OCI-LY3 (cell line): ENCODE measurements at regions not wholly inside any gene's neighbourhood (a gene's known extent, or its start where the extent isn't known, plus 50 kb on each side); places are given as distances from the start of the nearest gene placed in this dataset.

Source experiments
- H2AFZ ChIP-seq: fragments of 200-600, 300-600 bp; shearing (Covaris generic); 2 replicates; pipeline ENCODE4 v1.6.0; 2014; ENCODE audit warnings: antibody characterized with exemption, low read depth, low read length
- H3K27ac ChIP-seq: fragments of 200-600, 300-600 bp; sonication (generic); 2 replicates; pipeline ENCODE4 v1.5.1; 2014; ENCODE audit warnings: mild to moderate bottlenecking, low read length, moderate library complexity, mixed read lengths
- H3K27me3 ChIP-seq: fragments of 200-600, 300-600 bp; sonication (generic); 2 replicates; pipeline ENCODE4 v1.6.1; 2014; ENCODE audit warnings: low read depth, low read length, mixed read lengths
- H3K36me3 ChIP-seq: fragments of 200-600, 300-600 bp; sonication (generic); replicated peaks from 2 replicates; pipeline ENCODE3; 2014; ENCODE audit warnings: low read depth, low read length, mixed read lengths
- H3K4me1 ChIP-seq: fragments of 300-600, 200-600 bp; sonication (generic); 2 replicates; pipeline ENCODE4 v1.6.1; 2014; ENCODE audit warnings: low read length, mixed read lengths
- H3K4me2 ChIP-seq: fragments of 200-600, 300-600 bp; sonication (generic); 2 replicates; pipeline ENCODE4 v1.6.1; 2014; ENCODE audit warnings: low read length, mixed read lengths
- H3K4me3 ChIP-seq: fragments of 300-600, 200-600 bp; sonication (generic); 2 replicates; pipeline ENCODE4 v1.5.1; 2014; ENCODE audit warnings: antibody characterized with exemption, mild to moderate bottlenecking, low read length, moderate library complexity
- H3K79me2 ChIP-seq: fragments of 300-600, 200-600 bp; shearing (Covaris generic); 2 replicates; pipeline ENCODE4 v1.6.1; 2014; ENCODE audit warnings: mild to moderate bottlenecking, low read length, mixed read lengths
- H3K9ac ChIP-seq: fragments of 300-600, 200-600 bp; shearing (Covaris generic); 2 replicates; pipeline ENCODE4 v1.6.0; 2014; ENCODE audit warnings: mild to moderate bottlenecking, low read length, moderate library complexity
- H3K9me3 ChIP-seq: fragments of 200-600, 300-600 bp; shearing (Covaris generic); 2 replicates; pipeline ENCODE4 v1.6.1; 2014; ENCODE audit warnings: low read length, mixed read lengths; ENCODE audit not compliant: insufficient read depth
- H4K20me1 ChIP-seq: fragments of 200-600, 300-600 bp; sonication (generic); 2 replicates; pipeline ENCODE4 v1.6.1; 2016; ENCODE audit warnings: low read length, mixed read lengths; ENCODE audit not compliant: insufficient read depth
- CTCF ChIP-seq: fragments of 200-600, 300-600 bp; sonication (generic); IDR thresholded peaks from 2 replicates; pipeline ENCODE4 v1.5.1; 2014; ENCODE audit warnings: antibody characterized with exemption, low read length, low read depth
- EZH2phosphoT487 ChIP-seq: fragments of 200-600 bp; shearing (Covaris generic); IDR thresholded peaks from 2 replicates; pipeline ENCODE4 v1.6.1; 2018; ENCODE audit warnings: antibody characterized with exemption, mixed run types, low read depth

GRCh38 chrY:8341000-8341399, 996.3 kb upstream of the TSPY4 start:
- H3K4me1 ChIP-seq = no peaks in the 10 kb centered on the region
- H3K4me3 ChIP-seq = no peak overlapping the region
- no peak overlapping the region for H2AFZ ChIP-seq
- H3K27me3 ChIP-seq = no peaks in the 10 kb centered on the region
- no peaks in the 10 kb centered on the region for H4K20me1 ChIP-seq
- TF ChIP-seq CTCF (no peak), EZH2phosphoT487 (no peak)
- no peak overlapping the region for H3K4me2 ChIP-seq
- H3K79me2 ChIP-seq = no peaks in the 10 kb centered on the region
- H3K27ac ChIP-seq = no peak overlapping the region
- H3K9me3 ChIP-seq = no peaks in the 10 kb centered on the region
- no peak overlapping the region for H3K9ac ChIP-seq
- H3K36me3 ChIP-seq = no peaks in the 10 kb centered on the region

GRCh38 chrY:8342173-8342572, 995.1 kb upstream of the TSPY4 start:
- Histone ChIP-seq H3K9ac (no peak overlapping the region), H2AFZ (no peak overlapping the region), H3K27ac (no peak overlapping the region), H3K27me3 (no peaks in the 10 kb centered on the region), H3K9me3 (no peaks in the 10 kb centered on the region), H3K36me3 (no peaks in the 10 kb centered on the region), H3K4me3 (no peak overlapping the region), H4K20me1 (no peaks in the 10 kb centered on the region), H3K4me2 (no peak overlapping the region), H3K79me2 (no peaks in the 10 kb centered on the region), H3K4me1 (no peaks in the 10 kb centered on the region)
- TF ChIP-seq CTCF (no peak), EZH2phosphoT487 (no peak)

GRCh38 chrY:8351241-8351640, 986.0 kb upstream of the TSPY4 start:
- H3K36me3 ChIP-seq = no peaks in the 10 kb centered on the region
- no peak overlapping the region for H3K4me3 ChIP-seq
- no peaks in the 10 kb centered on the region for H4K20me1 ChIP-seq
- no peak overlapping the region for H3K27ac ChIP-seq
- H3K79me2 ChIP-seq = no peaks in the 10 kb centered on the region
- no peak overlapping the region for H3K9ac ChIP-seq
- H2AFZ ChIP-seq = no peak overlapping the region
- no peak overlapping the region for H3K4me2 ChIP-seq
- H3K27me3 ChIP-seq = no peaks in the 10 kb centered on the region
- no peaks in the 10 kb centered on the region for H3K9me3 ChIP-seq
- no peaks in the 10 kb centered on the region for H3K4me1 ChIP-seq
- TF ChIP-seq EZH2phosphoT487 (no peak), CTCF (no peak)

GRCh38 chrY:8352201-8352600, 985.1 kb upstream of the TSPY4 start:
- H3K4me1 ChIP-seq = no peaks in the 10 kb centered on the region
- H3K9me3 ChIP-seq = no peaks in the 10 kb centered on the region
- no peaks in the 10 kb centered on the region for H3K27me3 ChIP-seq
- TF ChIP-seq EZH2phosphoT487 (no peak), CTCF (no peak)
- no peaks in the 10 kb centered on the region for H3K36me3 ChIP-seq
- H3K4me3 ChIP-seq = no peak overlapping the region
- no peaks in the 10 kb centered on the region for H3K79me2 ChIP-seq
- no peak overlapping the region for H2AFZ ChIP-seq
- H3K27ac ChIP-seq = no peak overlapping the region
- H3K9ac ChIP-seq = no peak overlapping the region
- no peaks in the 10 kb centered on the region for H4K20me1 ChIP-seq
- H3K4me2 ChIP-seq = no peak overlapping the region
